ENCODE measurements at regions not wholly inside any gene's neighbourhood (a gene's known extent, or its start where the extent isn't known, plus 50 kb on each side); places are given as distances from the start of the nearest gene placed in this dataset.

DNA sequence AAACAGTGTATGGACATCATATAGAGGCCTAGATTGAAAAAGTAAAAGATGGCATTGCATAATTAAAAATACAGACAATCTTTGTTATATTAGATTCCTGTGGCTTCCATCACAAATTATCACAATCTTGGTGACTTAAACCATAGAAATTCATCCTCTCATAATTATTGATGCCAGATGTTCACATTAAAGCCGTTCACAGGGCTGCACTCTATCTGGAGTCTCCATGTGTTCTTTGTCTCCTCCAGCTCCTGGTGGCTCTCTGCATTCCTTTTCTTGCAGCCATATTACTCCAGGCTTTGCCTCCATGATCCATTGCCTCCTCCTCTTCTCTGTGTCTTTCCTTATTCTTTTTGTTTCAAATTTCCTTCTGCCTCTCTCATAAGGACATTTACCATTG lies 875.7 kb upstream of the USP15 start:
- intact Hi-C loops (cut with micrococcal nuclease), result no loop called here
- POLR2A ChIA-PET, result interaction anchor here (0.5 to 0.6 kb wide), 2 partner anchors 363 to 546 kb away, joined by 3 read pairs; no protein-coding TSS in a partner anchor
- peaks cover 8% of the 10 kb centered on the region for H3K4me1 Mint-ChIP-seq (ENCODE audit: insufficient read depth, unreplicated experiment)
- BruUV-seq (replicated peaks), result no TSS peak
- peaks cover 7% of the 10 kb centered on the region for H3K9me3 Mint-ChIP-seq (ENCODE audit: unreplicated experiment)
- no peaks in the 10 kb centered on the region for H3K27me3 Mint-ChIP-seq (ENCODE audit: insufficient read depth, unreplicated experiment)
- no peaks in the 10 kb centered on the region for H3K36me3 Mint-ChIP-seq (ENCODE audit: insufficient read depth, unreplicated experiment)
- TF ChIP-seq, protein P1, sequence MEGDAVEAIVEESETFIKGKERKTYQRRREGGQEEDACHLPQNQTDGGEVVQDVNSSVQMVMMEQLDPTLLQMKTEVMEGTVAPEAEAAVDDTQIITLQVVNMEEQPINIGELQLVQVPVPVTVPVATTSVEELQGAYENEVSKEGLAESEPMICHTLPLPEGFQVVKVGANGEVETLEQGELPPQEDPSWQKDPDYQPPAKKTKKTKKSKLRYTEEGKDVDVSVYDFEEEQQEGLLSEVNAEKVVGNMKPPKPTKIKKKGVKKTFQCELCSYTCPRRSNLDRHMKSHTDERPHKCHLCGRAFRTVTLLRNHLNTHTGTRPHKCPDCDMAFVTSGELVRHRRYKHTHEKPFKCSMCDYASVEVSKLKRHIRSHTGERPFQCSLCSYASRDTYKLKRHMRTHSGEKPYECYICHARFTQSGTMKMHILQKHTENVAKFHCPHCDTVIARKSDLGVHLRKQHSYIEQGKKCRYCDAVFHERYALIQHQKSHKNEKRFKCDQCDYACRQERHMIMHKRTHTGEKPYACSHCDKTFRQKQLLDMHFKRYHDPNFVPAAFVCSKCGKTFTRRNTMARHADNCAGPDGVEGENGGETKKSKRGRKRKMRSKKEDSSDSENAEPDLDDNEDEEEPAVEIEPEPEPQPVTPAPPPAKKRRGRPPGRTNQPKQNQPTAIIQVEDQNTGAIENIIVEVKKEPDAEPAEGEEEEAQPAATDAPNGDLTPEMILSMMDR (IDR thresholded peaks at IDR 0.05; ENCODE audit: unreplicated experiment), result no peak
- no peak for DNase-seq (ENCODE audit: unreplicated experiment)
- CTCF ChIA-PET, result no interaction called here
- H3K4me3 Mint-ChIP-seq (ENCODE audit: unreplicated experiment), result no peak overlapping the region
- no peak overlapping the region for H3K27ac Mint-ChIP-seq (ENCODE audit: low read depth, unreplicated experiment)

DNA sequence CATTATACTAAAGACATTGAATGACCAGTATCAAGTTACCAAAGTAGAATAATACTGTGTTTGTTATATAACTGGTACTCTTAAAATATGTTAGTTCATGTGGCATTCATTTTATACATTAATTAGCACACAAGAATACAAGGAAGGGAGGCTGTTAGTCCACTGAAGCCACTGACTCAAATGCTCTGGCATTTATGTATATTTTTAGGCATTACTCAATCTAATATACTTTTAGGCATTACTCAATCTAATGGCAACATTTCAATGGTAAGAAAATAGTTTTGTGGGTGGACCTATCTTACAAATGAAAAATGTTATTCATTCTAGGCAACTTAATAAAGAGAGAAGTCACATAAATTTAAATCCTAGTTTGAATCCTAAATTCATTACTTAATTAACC lies 874.4 kb upstream of the USP15 start:
- no peaks in the 10 kb centered on the region for H3K27me3 Mint-ChIP-seq (ENCODE audit: insufficient read depth, unreplicated experiment)
- H3K36me3 Mint-ChIP-seq (ENCODE audit: insufficient read depth, unreplicated experiment), result no peaks in the 10 kb centered on the region
- intact Hi-C loops (cut with micrococcal nuclease), result no loop called here
- CTCF ChIA-PET, result interaction anchor here (0.6 kb wide), 2 partner anchors 429 to 784 kb away, joined by 3 read pairs; no protein-coding TSS in a partner anchor
- TF ChIP-seq, protein P1 (IDR thresholded peaks at IDR 0.05; ENCODE audit: unreplicated experiment), result no peak
- no peak overlapping the region for H3K27ac Mint-ChIP-seq (ENCODE audit: low read depth, unreplicated experiment)
- BruUV-seq (replicated peaks), result no TSS peak
- POLR2A ChIA-PET, result no interaction called here
- H3K9me3 Mint-ChIP-seq (ENCODE audit: unreplicated experiment), result peaks cover 7% of the 10 kb centered on the region
- H3K4me1 Mint-ChIP-seq (ENCODE audit: insufficient read depth, unreplicated experiment), result peaks cover 8% of the 10 kb centered on the region
- DNase-seq (ENCODE audit: unreplicated experiment), result peak; percentile 62
- H3K4me3 Mint-ChIP-seq (ENCODE audit: unreplicated experiment), result no peak overlapping the region

DNA sequence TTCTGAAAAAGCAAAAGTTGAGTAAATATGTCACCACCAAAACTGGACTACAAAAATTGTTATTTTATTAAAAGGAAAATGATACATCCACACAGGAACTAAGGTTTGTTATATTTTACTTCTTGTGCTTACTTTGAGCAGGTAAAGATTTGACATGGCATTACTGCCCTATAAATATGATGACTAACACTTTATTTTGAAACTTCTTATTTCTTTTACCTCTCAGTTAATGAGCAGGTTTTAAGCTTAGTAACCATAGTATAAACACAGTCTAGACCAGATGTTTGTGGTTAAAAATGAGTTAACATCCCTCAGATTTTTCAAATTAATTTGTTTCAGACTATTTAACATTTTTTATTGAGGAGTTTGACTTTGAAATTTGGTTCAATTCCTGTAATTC lies 862.5 kb upstream of the USP15 start:
- no TSS peak for BruUV-seq (replicated peaks)

DNA sequence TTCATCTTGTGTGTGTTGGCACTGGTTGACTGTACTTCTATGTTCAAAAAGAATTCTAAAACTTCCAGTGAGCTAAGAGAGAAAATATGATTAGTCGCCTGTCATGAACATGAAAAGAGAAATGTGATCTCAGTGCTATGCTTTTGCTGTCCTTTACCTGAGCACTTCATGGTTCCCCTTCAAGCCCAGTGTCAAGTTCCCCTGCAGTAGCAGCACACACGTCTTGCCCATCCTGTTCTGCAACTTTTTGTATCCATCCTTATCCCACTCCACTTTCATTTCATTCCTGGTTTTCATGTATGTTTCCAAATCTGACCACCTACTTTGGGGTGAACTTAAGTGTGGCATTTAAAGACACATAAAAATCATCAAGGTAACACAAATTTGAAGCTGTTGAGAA lies 848.0 kb upstream of the USP15 start:
- no peak for DNase-seq (ENCODE audit: unreplicated experiment)
- no TSS peak for BruUV-seq (replicated peaks)
- no peak overlapping the region for H3K27ac Mint-ChIP-seq (ENCODE audit: low read depth, unreplicated experiment)
- CTCF ChIA-PET, result no interaction called here
- H3K4me3 Mint-ChIP-seq (ENCODE audit: unreplicated experiment), result no peak overlapping the region
- no peaks in the 10 kb centered on the region for H3K4me1 Mint-ChIP-seq (ENCODE audit: insufficient read depth, unreplicated experiment)
- POLR2A ChIA-PET, result interaction anchor here (0.7 kb wide), 1 partner anchor 9 kb away, joined by 3 read pairs; no protein-coding TSS in a partner anchor
- intact Hi-C loops (cut with micrococcal nuclease), result no loop called here
- H3K9me3 Mint-ChIP-seq (ENCODE audit: unreplicated experiment), result no peaks in the 10 kb centered on the region
- no peaks in the 10 kb centered on the region for H3K27me3 Mint-ChIP-seq (ENCODE audit: insufficient read depth, unreplicated experiment)
- TF ChIP-seq, protein P1 (IDR thresholded peaks at IDR 0.05; ENCODE audit: unreplicated experiment), result no peak
- H3K36me3 Mint-ChIP-seq (ENCODE audit: insufficient read depth, unreplicated experiment), result no peaks in the 10 kb centered on the region

More for the DNA sequence above, 862.5 kb upstream of the USP15 start:
- TF ChIP-seq, protein P1 (IDR thresholded peaks at IDR 0.05; ENCODE audit: unreplicated experiment), result no peak
- peak; percentile 1 for DNase-seq (ENCODE audit: unreplicated experiment)
- H3K4me3 Mint-ChIP-seq (ENCODE audit: unreplicated experiment), result no peak overlapping the region
- no peak overlapping the region for H3K27ac Mint-ChIP-seq (ENCODE audit: low read depth, unreplicated experiment)
- peaks cover 11% of the 10 kb centered on the region for H3K9me3 Mint-ChIP-seq (ENCODE audit: unreplicated experiment)
- no peaks in the 10 kb centered on the region for H3K4me1 Mint-ChIP-seq (ENCODE audit: insufficient read depth, unreplicated experiment)
- ChIA-PET CTCF (no interaction called here), POLR2A (no interaction called here)
- no peaks in the 10 kb centered on the region for H3K36me3 Mint-ChIP-seq (ENCODE audit: insufficient read depth, unreplicated experiment)
- intact Hi-C loops (cut with micrococcal nuclease), result no loop called here
- H3K27me3 Mint-ChIP-seq (ENCODE audit: insufficient read depth, unreplicated experiment), result no peaks in the 10 kb centered on the region

Data from MCF 10A (cell line).